ENCODE measurements at regions not wholly inside any gene's neighbourhood (a gene's known extent, or its start where the extent isn't known, plus 50 kb on each side); places are given as distances from the start of the nearest gene placed in this dataset.

DNA sequence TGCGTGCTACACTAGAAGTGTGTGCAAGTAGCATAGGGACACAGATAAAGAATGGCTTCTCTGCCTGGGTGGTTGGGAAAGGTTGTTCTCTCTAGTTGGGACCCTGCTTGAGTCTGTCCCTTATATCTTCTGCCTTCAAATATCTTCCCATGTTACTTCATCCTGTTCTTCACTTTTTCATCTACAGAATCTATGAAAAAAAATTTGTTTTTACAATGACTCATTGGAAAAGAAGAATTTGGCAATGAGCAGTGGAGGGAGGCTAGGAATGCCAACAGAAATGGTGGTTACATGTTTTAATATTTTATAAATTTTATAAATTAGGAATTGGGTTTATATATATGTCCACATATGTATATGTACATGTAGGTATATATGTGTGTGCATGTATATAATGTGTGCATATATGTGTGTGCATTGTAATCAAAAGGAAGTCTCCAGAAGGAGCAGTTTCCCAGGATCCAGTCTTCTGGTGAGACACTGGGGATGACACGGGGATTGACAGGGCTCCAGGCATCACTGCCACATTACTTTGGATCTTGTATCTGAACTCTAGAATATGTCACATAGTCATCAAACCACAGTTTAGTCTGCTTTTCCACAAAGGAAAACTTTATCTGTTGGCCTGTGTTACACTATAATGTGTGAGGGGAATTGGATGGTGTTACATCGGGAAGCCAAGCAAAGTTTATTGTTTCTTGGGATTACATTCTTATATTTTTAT is 75.3 kb upstream of the RIPOR2 start:
- TF ChIP-seq CTCF (IDR thresholded peaks at IDR 0.05; ENCODE audit: low read depth, low read length, missing control alignments): no peak
- no peak overlapping the region for H3K4me3 ChIP-seq (ENCODE audit: low read depth, low read length)
- DNase-seq (ENCODE audit: low read depth): no peak

GRCh38 chr6:25012657-25013056 is 76.9 kb upstream of the RIPOR2 start:
- no peak for DNase-seq (ENCODE audit: low read depth)
- no peak for TF ChIP-seq CTCF (IDR thresholded peaks at IDR 0.05; ENCODE audit: low read depth, low read length, missing control alignments)
- no peak overlapping the region for H3K4me3 ChIP-seq (ENCODE audit: low read depth, low read length)

- no peak for DNase-seq (ENCODE audit: low read depth)
- no peak overlapping the region for H3K4me3 ChIP-seq (ENCODE audit: low read depth, low read length)
- TF ChIP-seq CTCF (IDR thresholded peaks at IDR 0.05; ENCODE audit: low read depth, low read length, missing control alignments): peak; percentile 71
These were observed 77.5 kb upstream of the RIPOR2 start for GRCh38 chr6:25013246-25013645.

DNA sequence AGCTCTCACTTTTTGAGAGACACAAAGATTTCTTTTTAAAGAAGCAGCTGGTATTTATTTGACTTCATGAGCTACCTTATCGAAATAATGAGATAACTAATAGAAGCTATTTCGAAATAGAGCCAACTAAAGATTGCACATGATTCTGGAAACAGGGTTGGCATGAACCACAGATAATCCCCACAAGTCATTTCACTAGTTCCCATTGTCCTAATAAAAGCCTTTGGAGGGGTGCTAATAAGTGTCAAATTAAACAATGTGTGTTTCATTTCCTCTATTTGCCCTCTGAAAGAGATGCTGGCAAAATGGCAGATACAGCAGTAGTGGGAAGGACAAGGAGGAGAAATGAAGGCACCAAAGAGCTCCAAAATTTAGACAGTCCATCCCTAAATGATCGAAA is 78.6 kb upstream of the RIPOR2 start:
- DNase-seq (ENCODE audit: low read depth): no peak
- H3K4me3 ChIP-seq (ENCODE audit: low read depth, low read length): no peak overlapping the region
- no peak for TF ChIP-seq CTCF (IDR thresholded peaks at IDR 0.05; ENCODE audit: low read depth, low read length, missing control alignments)

- no peak for TF ChIP-seq CTCF (IDR thresholded peaks at IDR 0.05; ENCODE audit: low read depth, low read length, missing control alignments)
- no peak overlapping the region for H3K4me3 ChIP-seq (ENCODE audit: low read depth, low read length)
- no peak for DNase-seq (ENCODE audit: low read depth)
These were observed 79.2 kb upstream of the RIPOR2 start for GRCh38 chr6:25014791-25015560.

DNA sequence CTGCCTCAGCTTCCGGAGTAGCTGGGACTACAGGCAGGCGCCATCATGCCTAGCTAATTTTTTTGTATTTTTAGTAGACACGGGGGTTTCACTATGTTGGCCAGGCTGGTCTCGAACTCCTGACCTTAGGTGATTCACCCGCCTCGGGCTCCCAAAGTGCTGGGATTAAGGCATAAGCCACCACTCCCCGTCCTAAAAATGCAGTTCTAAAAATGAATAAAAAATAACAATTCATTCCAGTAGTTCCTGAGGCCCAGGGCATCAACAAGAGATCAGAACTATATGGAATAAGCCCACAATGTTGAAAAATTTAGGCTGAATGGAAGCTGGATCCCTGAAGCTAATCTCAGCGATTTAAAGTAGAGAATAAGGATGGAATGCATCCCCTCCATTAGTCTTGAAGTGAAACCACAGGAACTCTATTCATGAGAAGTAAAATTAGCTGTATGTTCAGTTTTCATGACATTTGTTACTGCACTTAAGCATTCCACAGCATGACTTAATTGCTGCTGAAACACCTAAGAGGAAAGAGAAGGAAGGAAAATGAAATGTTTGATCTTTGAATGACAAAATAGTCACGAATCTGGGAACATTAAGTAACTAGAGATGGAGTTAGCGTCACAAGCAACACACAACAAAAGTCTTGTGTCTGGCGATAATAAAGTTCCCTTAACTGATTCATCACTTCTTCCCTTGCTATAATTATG is 80.4 kb upstream of the RIPOR2 start:
- H3K4me3 ChIP-seq (ENCODE audit: low read depth, low read length): no peak overlapping the region
- no peak for DNase-seq (ENCODE audit: low read depth)
- TF ChIP-seq CTCF (IDR thresholded peaks at IDR 0.05; ENCODE audit: low read depth, low read length, missing control alignments): no peak
